Smooth muscle cell (in vitro differentiated cells): ENCODE measurements at regions not wholly inside any gene's neighbourhood (a gene's known extent, or its start where the extent isn't known, plus 50 kb on each side); places are given as distances from the start of the nearest gene placed in this dataset.

Source experiments
- DNase-seq: peaks from one replicate; lab custom pipeline; 2025; ENCODE audit not compliant: unreplicated experiment; lab: John Stamatoyannopoulos, UW
- H2AFZ ChIP-seq: fragments of 200-600 bp; sonication (generic); 2 replicates; pipeline ENCODE4 v1.6.0; 2016; ENCODE audit warnings: antibody characterized with exemption, low read depth, mild to moderate bottlenecking
- H3F3A ChIP-seq: fragments of 200-600 bp; sonication (generic); 2 replicates; pipeline ENCODE4 v1.6.0; 2017; ENCODE audit warnings: antibody characterized with exemption, low read depth
- H3K27ac ChIP-seq: fragments of 200-600 bp; sonication (generic); 2 replicates; pipeline ENCODE4 v1.5.1; 2016; ENCODE audit warnings: low read depth, mild to moderate bottlenecking
- H3K27me3 ChIP-seq: fragments of 200-600 bp; sonication (generic); 2 replicates; pipeline ENCODE4 v1.6.1; 2016; ENCODE audit warnings: low read depth, mild to moderate bottlenecking
- H3K36me3 ChIP-seq: fragments of 200-600 bp; sonication (generic); 2 replicates; pipeline ENCODE4 v1.5.1; 2016; ENCODE audit warnings: low read depth
- H3K4me1 ChIP-seq: fragments of 200-600 bp; sonication (generic); 2 replicates; pipeline ENCODE4 v1.5.1; 2016; ENCODE audit warnings: low read depth
- H3K4me2 ChIP-seq: fragments of 200-600 bp; sonication (generic); 2 replicates; pipeline ENCODE4 v1.6.0; 2016; ENCODE audit warnings: mild to moderate bottlenecking
- H3K4me3 ChIP-seq: fragments of 200-600 bp; sonication (generic); 2 replicates; pipeline ENCODE4 v1.5.1; 2016; ENCODE audit warnings: mild to moderate bottlenecking
- H3K79me2 ChIP-seq: fragments of 200-600 bp; sonication (generic); 2 replicates; pipeline ENCODE4 v1.6.0; 2016; ENCODE audit warnings: low read depth, mild to moderate bottlenecking
- H3K9ac ChIP-seq: fragments of 200-600 bp; sonication (generic); 2 replicates; pipeline ENCODE4 v1.6.0; 2016; ENCODE audit warnings: low read depth
- H3K9me3 ChIP-seq: fragments of 200-600 bp; sonication (generic); replicated peaks from 2 replicates; pipeline ENCODE4 v1.5.1; 2016; ENCODE audit warnings: low read depth
- H4K20me1 ChIP-seq: fragments of 200-600 bp; sonication (generic); 2 replicates; pipeline ENCODE4 v1.6.0; 2016; ENCODE audit warnings: low read depth
- CTCF ChIP-seq: fragments of 200-600 bp; sonication (generic); IDR thresholded peaks from 2 replicates; pipeline ENCODE4 v1.5.1; 2017; ENCODE audit warnings: borderline replicate concordance, mild to moderate bottlenecking, antibody characterized with exemption; ENCODE audit not compliant: insufficient read depth, poor library complexity, severe bottlenecking
- WGBS: methylation state at CpG from one replicate; pipeline ENCODE4 v1.1.7; 2016; ENCODE audit warnings: low lambda C conversion rate; 5-methylcytosine and 5-hydroxymethylcytosine counted together

GRCh38 chr1:182235952-182236650 is 155.5 kb downstream of the GLUL start:
- Histone ChIP-seq H3K4me1 (peaks cover 4% of the 10 kb centered on the region), H3F3A (no peaks in the 10 kb centered on the region), H3K4me3 (no peak overlapping the region), H3K9ac (no peak overlapping the region), H3K9me3 (no peaks in the 10 kb centered on the region), H3K79me2 (no peaks in the 10 kb centered on the region), H3K27me3 (peaks cover 11% of the 10 kb centered on the region), H4K20me1 (no peaks in the 10 kb centered on the region), H3K4me2 (no peak overlapping the region), H3K36me3 (no peaks in the 10 kb centered on the region), H2AFZ (no peak overlapping the region), H3K27ac (no peak overlapping the region)
- WGBS = 59% methylated on average over 11 of the region's 11 CpGs
- TF ChIP-seq CTCF = no peak
- DNase-seq = no peak

GRCh38 chr1:182235604-182235951 is 156.0 kb downstream of the GLUL start:
- H3K4me1 ChIP-seq = peaks cover 4% of the 10 kb centered on the region
- H3K36me3 ChIP-seq = no peaks in the 10 kb centered on the region
- no peaks in the 10 kb centered on the region for H4K20me1 ChIP-seq
- no peak overlapping the region for H3K4me3 ChIP-seq
- H3K4me2 ChIP-seq = no peak overlapping the region
- H3K9ac ChIP-seq = no peak overlapping the region
- H3K79me2 ChIP-seq = no peaks in the 10 kb centered on the region
- H2AFZ ChIP-seq = no peak overlapping the region
- no peak for TF ChIP-seq CTCF
- H3K9me3 ChIP-seq = no peaks in the 10 kb centered on the region
- no peak overlapping the region for H3K27ac ChIP-seq
- no peak for DNase-seq
- H3F3A ChIP-seq = no peaks in the 10 kb centered on the region
- H3K27me3 ChIP-seq = peaks cover 5% of the 10 kb centered on the region
- 76% methylated on average over 2 of the region's 2 CpGs for WGBS

DNA sequence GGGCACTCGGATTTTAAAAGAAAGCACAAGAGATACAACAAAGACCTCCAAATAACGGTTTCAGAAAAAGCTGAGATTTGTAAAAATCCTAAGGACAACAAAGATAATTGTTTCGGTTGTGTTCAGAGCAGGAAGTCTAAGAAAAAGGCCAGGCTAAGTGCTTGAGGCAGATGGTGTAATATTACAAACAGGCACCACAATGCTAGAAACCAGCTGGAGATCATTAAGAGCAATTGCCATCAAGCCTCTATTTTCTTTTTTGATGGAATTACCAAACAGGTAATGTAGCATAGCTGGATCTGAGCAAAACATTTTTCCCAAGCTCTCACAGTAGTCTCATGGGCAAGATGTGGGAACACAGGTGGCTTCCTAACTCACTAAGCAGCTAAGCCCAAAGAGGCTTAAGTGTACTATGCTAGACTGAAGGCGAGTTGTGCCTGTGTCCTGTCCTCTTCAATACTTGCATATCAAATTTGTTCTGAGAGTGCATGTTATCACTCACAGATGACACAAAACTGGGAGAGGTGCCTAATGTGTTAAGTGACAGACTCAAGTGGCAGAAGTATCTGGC is 161.6 kb downstream of the GLUL start:
- Histone ChIP-seq H2AFZ (no peak overlapping the region), H3K36me3 (no peaks in the 10 kb centered on the region), H3K4me3 (no peak overlapping the region), H3K9me3 (no peaks in the 10 kb centered on the region), H3K79me2 (no peaks in the 10 kb centered on the region), H3K9ac (no peak overlapping the region), H3K27ac (no peak overlapping the region), H3K27me3 (no peaks in the 10 kb centered on the region), H3F3A (no peaks in the 10 kb centered on the region), H3K4me1 (peaks cover 15% of the 10 kb centered on the region), H3K4me2 (peak overlapping the region; percentile 25), H4K20me1 (no peaks in the 10 kb centered on the region)
- no peak for TF ChIP-seq CTCF
- DNase-seq = no peak
- WGBS = 36% methylated on average over 4 of the region's 4 CpGs

- Histone ChIP-seq H3K4me3 (no peak overlapping the region), H3K36me3 (no peaks in the 10 kb centered on the region), H2AFZ (no peak overlapping the region), H3F3A (no peaks in the 10 kb centered on the region), H3K9ac (no peak overlapping the region), H4K20me1 (no peaks in the 10 kb centered on the region), H3K79me2 (no peaks in the 10 kb centered on the region), H3K9me3 (no peaks in the 10 kb centered on the region), H3K4me1 (peaks cover 15% of the 10 kb centered on the region), H3K27me3 (no peaks in the 10 kb centered on the region), H3K27ac (no peak overlapping the region), H3K4me2 (peak overlapping the region; percentile 25)
- WGBS = 77% methylated on average over 4 of the region's 4 CpGs
- no peak for DNase-seq
- no peak for TF ChIP-seq CTCF
These were observed 162.1 kb downstream of the GLUL start for GRCh38 chr1:182229451-182229850.
